GM19351 (cell line): ENCODE measurements at regions not wholly inside any gene's neighbourhood (a gene's known extent, or its start where the extent isn't known, plus 50 kb on each side); places are given as distances from the start of the nearest gene placed in this dataset.

Source experiments
- ATAC-seq: cut with Tn5 transposase; IDR thresholded peaks from one replicate; pipeline ENCODE4 v1.9.1; 2021; ENCODE audit warnings: mild to moderate bottlenecking, moderate library complexity; ENCODE audit not compliant: unreplicated experiment

DNA sequence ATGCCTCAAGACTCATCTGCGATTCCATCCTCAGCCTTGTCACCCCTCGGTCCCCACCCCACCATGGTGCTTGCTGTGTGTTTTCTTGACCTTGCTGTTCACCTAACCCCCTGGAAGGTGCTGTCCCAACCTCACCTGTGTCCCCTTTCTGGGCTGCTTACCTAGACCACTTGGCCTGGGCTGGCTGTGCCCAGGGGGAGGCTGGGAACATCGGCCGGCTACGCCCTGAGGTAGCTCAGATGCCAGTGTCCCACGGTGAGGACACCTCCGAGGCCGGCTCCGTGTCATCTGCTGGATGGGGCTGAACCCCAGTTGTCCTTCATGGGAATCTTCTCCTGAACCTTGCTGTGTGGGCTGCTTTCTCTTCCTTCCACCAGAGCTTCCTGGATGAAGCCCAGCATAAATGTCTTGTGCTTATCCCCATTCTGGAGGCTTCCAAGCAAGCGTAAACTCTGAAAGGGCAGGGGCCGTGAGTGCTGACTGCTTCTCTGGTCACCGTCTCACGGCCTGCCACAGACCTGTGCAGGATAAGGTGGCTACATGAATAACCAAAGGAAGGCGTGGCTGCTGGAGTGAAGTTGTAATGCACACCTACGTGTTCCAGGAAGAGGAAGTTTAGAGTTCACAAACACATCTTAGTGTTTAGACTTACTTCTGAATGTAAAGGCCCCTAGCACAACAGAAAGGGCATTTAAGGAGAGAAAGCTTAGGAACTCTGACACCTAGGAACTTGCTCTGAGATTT is 724.3 kb downstream of the TBC1D22A start:
- no peak for ATAC-seq

DNA sequence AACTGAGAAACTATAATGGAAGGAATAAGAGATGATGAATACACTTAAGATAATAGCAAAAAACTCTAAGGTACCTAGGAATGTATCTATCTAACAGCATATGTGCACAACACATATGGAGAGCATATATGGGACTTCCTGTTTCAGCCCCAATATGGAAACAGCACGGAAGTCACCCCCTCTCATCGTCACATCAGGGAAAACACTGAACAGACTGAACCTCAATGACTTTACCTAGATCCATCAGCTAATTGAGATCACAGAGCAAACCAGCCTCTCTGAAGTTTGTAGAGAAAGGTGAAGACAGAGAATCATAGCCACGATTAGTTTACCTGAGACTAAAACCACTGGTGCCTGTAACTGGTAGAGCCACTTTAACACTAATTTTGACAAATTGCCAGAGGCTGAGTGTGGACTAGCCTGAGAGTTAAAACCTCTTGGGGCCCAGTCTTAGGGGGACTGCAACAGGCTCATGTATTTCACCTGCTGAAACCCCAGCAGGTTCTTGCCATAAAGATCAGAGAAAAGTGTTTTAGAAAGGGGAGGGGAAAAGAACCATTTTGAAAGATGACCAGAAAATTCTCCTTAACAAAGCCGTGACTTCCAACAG is 722.6 kb downstream of the TBC1D22A start:
- ATAC-seq, result no peak

DNA sequence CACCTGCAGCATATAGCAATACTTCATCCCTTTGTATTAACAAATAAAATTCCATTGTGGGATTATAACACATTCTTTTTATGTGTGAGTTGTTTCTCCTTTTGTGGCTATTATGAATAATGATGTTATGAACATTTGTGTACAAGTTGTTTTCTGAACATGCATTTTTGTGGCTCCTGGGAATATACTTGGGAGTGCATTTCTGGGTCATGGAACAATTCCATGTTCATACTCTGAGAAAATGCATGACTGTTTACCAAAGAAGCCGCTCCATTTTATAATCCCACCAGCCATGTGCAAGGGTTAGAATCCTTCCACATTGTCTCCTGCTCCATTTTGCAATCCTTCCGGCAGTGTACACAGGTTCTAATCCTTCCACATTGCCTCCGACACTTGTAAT is 713.8 kb downstream of the TBC1D22A start:
- ATAC-seq, result no peak

DNA sequence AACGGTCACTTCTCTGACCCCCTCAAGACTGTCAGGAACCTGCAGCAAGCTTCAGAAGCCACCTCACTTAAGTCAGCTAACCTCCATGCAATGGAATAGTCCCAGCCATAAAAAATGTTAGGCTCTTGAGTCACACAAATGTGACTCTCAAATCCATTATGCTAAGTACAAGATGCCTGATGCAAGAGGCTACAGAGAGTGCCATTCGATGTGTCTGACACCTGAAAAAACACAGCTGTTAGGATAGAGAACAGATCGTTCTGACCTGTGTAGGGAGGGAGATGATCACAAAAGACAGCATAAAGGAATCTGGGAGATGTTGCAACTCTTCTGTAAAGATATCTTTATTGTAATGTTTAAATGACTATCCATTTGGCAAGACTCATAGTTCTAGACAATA is 712.4 kb downstream of the TBC1D22A start:
- no peak for ATAC-seq

GRCh38 chr22:47474464-47474863 is 712.0 kb downstream of the TBC1D22A start:
- no peak for ATAC-seq

- ATAC-seq, result no peak
Measured at GRCh38 chr22:47472636-47473035, 710.2 kb downstream of the TBC1D22A start.

- no peak for ATAC-seq
Measured at GRCh38 chr22:47471406-47471805, 709.0 kb downstream of the TBC1D22A start.

DNA sequence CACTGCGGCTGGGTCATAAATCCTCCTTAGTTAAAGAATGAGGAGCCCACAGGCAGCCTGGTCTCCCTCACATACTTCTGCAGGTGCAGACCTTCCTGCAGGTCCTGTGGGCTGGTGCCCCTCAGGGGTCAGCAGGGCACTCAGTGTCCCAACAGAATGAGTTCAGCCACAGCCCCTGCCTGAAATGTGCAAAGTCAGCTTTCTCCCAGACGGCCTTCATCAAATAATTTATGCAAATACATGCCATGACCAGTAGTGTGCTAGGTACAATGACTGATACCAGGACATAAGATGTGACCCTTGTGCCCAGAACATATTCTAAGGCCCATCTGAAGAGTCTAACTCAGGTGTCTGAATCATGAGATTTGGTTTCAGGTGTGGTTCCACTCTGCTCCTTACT is 703.4 kb downstream of the TBC1D22A start:
- no peak for ATAC-seq

GRCh38 chr22:47465222-47465621 is 702.8 kb downstream of the TBC1D22A start:
- ATAC-seq, result no peak

- ATAC-seq, result no peak
Measured at GRCh38 chr22:47463220-47463619, 700.8 kb downstream of the TBC1D22A start.

GRCh38 chr22:47460861-47461260 is 698.4 kb downstream of the TBC1D22A start:
- no peak for ATAC-seq

GRCh38 chr22:47460176-47460575 is 697.7 kb downstream of the TBC1D22A start:
- ATAC-seq, result no peak

- ATAC-seq, result no peak
Measured at GRCh38 chr22:47458348-47458747, 695.9 kb downstream of the TBC1D22A start.

DNA sequence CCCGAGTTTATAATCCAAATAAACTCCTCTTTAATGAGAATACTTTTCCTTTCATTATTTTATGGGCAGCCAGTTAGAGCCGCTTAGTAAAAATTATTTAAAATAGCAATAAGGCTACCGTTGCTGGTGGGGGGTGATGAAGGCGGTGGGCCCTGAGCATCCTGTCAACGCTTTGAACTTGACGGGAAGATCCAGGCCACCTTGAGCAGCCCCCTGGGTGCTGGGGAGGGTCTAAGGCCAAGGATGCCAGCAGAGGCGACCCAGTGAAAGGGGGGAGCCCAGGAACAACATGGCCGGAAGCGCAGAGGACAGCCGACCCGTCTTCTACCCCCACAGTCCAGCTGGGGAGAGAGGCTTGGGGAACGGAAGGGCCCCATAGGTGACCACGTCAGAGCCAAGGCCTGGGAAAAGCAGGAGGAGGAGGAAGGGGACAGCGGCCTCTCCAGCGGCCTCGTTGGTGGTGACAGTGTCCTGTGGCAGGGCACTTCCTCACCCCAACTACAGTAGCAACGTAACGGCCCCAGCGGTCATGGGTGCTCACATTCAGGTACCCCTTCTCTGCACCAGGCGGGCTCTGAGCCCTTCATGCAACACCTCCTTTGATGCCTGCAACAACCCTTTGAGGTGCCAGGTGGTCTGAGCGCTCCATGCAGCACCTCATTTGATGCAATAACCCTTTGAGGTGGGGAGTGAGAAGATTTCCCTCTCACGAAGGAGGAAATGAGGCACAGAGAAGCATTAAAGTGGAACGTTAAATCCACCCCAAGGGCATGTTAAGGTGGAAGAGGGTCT is 695.3 kb downstream of the TBC1D22A start:
- no peak for ATAC-seq

- ATAC-seq, result no peak
Measured at GRCh38 chr22:47457021-47457420, 694.6 kb downstream of the TBC1D22A start.

- ATAC-seq, result no peak
Measured at GRCh38 chr22:47456031-47456430, 693.6 kb downstream of the TBC1D22A start.

- no peak for ATAC-seq
Measured at GRCh38 chr22:47453049-47453448, 690.6 kb downstream of the TBC1D22A start.

- no peak for ATAC-seq
Measured at GRCh38 chr22:47452184-47452583, 689.7 kb downstream of the TBC1D22A start.

GRCh38 chr22:47450876-47451475 is 688.5 kb downstream of the TBC1D22A start:
- ATAC-seq, result no peak

GRCh38 chr22:47449508-47450270 is 687.2 kb downstream of the TBC1D22A start:
- ATAC-seq, result no peak
